ENCODE measurements at regions not wholly inside any gene's neighbourhood (a gene's known extent, or its start where the extent isn't known, plus 50 kb on each side); places are given as distances from the start of the nearest gene placed in this dataset.

- TF ChIP-seq CTCF (IDR thresholded peaks at IDR 0.05; ENCODE audit: insufficient read depth, low read depth, low read length) (no peak), EZH2 (IDR thresholded peaks at IDR 0.05; ENCODE audit: insufficient read depth, low read length) (no peak)
Measured at GRCh38 chr12:43245947-43246346, 306.1 kb downstream of the ADAMTS20 start.
